NCI-H526 (cell line): ENCODE measurements at regions not wholly inside any gene's neighbourhood (a gene's known extent, or its start where the extent isn't known, plus 50 kb on each side); places are given as distances from the start of the nearest gene placed in this dataset.

Experiments used
- DNase-seq, 2 experiments: peaks; one replicate each; lab custom pipeline; 2025; lab: John Stamatoyannopoulos, UW

DNA sequence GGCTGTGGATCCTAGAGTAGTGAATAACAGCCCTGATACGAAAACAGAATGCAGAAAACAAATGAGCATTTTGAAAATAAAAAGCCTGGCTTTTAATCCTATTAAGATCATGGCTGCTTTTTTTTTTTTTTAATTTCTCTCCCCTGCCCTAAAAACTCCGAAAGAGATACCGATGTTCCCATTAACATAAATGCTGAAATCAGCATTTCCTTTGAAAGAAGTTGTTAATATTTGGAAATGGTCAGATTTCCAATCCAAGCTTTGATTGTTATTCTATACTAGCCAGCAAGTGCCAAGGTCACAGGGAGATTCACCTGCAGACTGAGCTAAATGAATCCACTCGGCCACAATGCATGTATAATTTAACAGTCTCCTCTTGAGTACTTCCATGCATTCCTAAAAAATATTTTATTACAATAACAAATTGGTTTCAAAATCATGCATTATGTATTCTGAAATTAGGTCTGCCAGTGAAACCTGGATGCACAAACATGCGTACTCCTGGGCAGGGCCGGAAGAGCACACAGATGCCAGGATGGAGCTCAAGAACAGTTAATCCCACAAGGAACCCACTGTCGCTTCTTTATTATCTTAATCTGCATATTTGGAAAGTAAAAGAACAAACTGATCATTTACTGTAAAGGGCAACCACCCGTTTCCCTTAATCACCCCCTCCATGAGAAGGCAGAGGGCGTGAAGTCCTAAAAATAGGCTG is 521.5 kb upstream of the ZFHX3 start:
- no peak for DNase-seq

DNA sequence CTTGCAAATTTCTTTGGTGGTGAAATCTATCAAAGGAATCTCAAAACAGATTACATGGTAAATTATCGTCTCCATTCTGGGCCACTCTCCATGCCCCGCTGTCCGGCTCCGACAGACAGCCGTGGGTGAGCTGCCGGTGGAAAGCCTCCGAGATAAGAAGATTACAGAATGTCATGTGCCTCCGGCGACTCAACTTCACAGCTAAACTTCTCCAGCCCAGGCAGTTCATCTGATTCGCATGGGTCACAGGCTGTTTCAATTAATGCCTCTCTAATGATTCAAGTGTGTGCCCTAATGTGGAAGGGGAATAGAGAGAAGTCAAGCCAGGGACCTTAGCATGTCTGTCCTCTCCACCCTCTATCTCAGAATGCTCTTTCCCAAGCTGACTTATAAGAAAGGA is 520.8 kb upstream of the ZFHX3 start:
- DNase-seq = no peak

DNA sequence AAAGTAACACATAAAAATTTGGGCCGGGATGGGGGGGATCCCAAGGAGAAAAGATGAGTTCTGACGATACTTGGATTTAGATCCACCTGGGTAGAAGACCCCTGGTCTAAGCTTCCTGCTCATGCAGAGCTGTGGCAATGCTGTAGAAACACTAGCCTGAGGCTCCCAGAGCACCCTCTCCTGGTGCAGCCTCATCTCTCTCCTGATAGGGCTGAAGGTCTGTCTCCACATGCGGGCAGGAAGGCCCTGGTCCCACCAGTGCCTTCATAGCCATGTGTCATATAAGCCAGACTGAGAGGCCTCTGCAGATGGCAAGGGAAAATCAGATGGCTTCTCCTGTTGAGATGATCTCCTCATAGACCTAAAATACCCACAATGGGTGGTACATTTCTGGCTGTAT is 518.0 kb upstream of the ZFHX3 start:
- no peak for DNase-seq

DNA sequence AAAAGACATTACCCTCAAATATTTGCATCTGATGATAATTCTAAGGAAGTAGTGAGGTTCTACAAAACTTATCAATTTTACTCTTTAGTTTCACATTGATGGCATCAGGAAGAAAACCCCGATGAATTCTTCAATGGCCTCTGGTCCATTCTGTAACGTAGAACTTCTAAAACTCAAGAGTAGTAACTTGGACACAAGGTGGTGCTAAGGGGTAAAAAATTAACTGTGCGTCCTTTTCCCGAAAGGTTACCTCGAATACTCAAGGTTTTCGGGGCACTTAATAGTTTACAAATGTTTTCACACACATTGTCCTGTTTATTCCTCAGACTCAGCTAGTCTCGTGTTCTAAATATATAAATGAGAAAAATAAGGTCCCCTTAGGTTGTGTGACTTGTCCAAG is 517.3 kb upstream of the ZFHX3 start:
- DNase-seq = peak; percentile 1 to 36

DNA sequence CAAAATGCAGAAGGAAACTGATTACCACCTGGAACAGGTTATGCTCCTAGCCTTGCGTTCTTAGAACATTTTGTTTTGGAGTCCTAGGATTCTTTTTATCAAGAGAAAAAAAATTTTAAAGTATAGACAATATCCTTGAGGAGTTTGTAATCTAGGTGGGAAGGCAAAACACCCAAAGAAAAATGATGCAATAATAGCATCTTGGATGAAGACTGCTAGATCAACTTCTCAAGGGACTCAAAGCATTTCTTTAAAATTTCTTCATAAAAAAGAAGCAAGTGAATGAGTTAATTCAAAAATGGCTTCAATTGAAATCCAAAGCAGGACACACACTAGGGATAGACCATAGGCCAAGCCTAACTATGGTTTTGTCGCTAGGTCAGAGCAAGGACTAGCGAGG is 515.8 kb upstream of the ZFHX3 start:
- no peak for DNase-seq

DNA sequence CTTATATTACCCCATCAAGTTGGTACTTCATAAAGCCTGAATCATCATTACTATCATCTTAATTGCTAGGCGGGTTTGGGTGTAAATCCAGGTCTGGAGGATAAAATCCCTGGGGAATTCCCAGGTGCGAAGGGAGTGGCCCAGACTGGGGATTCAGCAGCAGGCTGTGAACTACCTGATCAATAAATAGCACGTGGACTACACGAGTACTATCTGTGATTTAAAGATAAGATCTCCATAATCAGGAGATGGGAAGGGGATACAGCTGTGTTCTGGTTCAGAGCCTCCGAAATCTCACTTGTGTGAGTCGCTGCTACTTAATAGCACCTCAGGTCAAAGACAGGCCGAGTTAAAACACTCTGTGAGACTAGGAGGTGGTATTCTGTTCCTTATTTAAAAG is 512.6 kb upstream of the ZFHX3 start:
- no peak for DNase-seq

DNA sequence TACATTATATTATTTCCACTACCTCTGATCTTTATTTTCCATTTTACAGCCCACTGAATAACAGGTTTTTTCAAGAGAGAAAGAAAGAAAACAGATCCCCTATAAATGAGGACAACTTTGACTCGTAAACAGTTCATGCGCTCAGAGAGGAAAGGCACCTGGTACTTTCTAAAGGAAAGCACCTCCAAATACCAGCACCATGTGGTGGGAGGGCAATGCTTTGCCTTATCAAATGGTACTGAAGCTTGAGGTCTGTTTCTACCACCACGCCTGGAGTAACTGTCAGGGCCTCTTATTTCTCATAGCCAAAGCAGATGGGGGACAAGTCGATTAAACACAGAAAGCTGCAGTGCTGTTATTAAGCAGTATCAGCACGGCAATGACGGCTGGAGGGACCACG is 510.3 kb upstream of the ZFHX3 start:
- no peak for DNase-seq

DNA sequence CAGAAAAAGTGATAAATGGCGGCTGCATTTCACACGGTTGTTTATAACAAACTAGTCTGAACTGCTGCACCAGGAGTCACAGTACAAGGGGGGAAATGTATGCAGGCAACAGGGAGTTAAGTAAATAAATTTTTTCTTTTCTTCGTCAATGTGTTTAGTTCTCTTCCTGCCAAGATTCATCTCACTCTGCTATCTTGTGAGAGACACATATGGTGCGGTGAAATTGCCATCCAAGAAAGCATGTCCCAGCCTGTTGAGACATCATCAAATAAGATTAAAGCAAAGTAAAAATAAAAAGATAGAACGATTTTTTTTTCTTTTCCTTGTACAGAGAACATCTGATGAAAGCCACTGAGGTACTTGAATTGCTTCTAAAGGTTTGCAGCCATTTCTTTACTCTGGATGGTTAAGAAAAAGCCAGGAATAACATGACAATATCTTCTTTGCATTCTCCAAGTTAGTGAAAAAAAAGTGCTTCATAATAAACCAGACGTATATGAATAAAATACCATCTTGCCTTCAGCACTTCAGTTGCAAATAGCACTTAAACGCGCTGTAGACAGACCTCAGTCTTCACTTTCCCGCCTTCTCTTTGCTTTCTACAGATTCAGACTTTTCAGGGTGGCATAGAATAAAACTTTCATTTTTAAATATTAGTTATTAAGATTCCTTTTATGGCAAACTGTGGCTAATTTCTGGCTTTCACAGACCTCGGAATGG is 506.2 kb upstream of the ZFHX3 start:
- DNase-seq = no peak

DNA sequence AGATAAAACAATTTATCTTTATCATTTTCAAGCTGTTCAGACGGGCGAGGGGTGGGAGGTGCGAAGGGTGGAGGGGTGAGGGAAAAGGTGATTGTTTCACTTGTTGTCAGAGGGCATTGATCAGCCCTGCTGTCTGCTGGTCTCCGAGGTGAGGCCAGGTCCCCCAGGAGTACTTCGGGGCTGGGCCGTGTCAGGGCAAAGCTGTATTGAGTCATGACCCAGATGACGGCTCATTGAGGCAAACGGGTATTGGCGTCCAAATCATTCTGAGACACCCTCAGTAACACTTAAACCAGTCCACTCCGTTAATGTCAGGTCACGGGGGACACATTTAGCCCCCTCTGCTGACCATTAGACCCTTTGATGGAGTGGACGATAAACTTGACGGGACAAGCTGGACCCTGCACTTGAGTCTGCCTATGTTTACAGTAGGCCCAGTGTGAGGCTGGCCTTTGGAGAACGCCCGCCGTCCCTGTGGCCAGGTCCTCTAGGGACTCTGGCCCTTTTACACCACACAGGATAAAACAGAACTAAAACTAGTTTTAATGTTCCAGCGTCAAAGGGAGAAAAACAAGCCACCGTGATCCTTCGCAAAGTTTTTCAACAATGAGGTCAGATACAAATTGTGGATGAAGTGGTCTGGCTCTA is 502.2 kb upstream of the ZFHX3 start:
- no peak for DNase-seq

DNA sequence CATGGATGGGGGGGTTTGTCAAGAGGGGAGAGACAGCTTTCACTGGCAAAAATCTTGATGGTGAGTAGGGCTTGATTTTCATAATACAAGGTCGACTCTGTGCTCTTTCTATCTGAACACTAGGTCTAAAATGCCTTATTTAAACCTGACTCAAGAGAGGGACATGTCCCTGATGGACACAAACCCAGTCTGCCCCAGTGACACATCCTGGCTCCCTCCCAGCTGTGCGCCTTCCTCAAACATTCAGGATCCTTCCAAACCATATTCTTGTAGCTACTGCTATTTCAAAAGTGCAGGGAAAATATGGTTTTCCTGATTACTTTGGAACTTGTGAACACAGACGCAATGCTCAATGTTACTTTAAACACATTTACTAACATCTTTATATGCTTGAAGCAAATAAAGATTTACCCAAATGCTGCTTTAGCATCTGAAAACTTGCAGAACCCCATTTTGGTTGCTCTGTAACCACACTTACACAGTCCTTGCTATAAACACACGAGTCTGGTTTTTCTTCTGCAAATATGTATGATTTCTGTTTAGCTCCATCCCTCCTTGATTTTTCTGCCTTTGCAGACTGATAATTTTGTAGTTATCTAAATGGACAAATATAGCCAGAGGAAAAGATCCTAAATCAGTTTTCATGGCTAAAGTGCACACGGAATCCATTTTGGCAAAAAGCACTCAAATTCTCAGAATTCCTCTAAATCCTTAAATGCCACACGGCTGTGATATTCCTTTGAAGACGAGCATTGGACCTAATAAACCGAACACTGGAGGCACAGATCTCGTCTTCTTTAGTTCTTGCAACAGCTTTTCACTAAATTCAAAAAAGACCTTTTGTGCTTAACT is 499.9 kb upstream of the ZFHX3 start:
- DNase-seq = no peak

DNA sequence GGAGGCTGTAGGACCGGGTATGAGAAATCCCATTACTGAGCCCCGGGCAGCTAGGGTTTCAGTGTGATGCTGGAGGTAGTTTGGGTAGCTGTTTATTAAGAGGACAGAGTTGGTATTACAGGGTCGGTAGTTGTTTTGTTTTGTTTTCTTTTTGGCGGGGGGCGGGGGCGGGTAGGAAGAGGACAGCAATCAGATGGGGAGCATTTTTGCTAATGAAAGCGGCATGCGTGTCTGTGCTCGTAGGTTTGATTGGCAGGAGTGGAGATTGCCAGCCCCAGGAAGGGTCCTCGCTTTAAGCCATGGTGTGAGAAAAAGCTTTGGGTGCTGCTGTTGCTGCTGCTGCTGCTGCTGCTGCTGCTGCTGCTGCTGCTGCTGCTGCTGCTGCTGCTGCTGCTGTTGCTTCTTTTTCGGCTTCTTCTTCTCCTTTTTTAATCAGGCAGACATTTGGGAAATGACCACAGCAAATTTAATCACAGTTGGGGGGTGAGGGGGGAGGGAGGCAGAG is 498.5 kb upstream of the ZFHX3 start:
- no peak for DNase-seq

DNA sequence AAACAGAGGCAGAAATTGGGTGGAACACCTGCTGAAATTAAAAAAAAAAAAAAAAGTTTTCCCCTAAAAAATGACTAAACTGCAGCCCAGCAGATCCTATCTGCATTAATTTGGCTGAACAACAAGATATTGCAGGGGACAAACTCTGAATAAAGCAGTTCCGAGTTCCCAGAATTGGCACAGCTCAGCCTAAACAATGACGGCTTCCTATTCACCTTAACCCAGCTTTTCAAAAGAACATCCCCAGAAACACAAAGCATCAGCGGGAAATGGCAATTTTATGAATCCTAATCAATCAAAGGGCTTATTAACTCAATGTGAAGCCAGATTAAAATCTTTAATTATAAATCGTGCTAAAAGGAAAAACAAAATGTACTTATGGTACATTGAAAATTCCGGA is 497.8 kb upstream of the ZFHX3 start:
- DNase-seq = no peak

DNA sequence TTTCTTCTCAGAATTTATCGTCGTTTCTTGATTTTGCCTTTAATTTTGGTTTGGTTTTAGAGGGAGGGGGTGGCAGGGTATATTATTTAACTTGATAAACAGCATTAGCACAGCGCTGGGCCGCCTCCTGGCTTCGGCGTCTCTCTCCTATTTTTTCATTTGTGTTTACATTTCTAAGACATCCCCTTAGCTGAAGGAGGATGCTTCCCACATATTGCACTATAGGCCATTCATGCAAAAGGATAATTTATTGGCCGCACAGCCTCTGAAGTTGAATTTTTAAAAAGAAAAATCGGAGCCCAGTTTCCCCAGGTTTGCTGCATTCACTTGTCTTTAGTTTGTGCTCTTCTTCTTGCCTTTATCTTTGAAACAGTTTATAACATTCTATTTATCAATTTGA is 497.4 kb upstream of the ZFHX3 start:
- no peak for DNase-seq

DNA sequence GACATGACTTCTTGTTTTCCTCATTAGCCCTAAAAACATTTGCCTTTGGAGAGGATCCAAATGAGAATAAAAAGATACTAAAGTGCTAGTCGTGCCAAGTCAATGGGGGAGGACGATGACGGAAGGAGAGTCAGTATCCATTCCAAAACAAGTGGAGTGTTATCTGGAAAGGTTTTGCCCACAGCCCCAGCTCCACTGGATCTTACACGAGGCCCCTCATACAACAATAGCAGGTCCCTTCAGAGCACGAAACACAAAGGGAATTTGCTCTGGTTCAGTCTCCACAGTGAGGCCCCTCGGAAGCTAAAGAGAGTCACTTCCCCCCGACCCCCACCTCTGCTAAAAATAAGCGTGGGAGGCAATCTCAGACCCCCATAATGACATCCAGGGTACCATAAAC is 496.9 kb upstream of the ZFHX3 start:
- no peak for DNase-seq

DNA sequence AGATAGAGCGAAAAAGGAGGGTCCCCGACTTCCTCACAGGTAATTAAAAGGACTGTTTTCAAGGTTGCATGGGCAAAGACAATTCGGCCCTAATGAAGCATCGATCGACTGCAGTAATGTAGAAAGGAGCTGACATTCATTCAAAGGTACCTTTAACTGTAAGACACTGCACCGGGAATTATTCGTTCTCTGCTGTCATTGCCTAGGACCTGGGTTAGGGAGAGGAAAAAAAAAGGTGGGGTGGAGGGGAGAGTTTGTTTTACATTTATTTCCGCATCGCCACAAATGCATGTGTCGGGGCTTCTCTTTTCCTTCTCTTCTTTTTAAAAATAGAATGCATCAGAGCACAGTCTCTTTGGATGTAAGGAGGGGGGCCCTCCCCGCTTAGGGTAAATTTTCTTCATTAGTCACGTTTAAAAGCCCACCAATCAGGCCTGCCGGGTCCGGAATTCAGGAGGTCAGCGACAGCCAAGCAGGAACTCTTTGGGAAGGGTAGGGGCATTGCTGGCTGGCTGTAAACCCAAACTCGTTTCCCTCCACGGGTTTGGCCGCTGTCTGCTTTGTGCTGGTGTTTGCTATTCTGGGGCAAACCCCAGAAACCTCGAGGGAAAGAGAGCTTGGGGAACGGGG is 496.2 kb upstream of the ZFHX3 start:
- DNase-seq = no peak

DNA sequence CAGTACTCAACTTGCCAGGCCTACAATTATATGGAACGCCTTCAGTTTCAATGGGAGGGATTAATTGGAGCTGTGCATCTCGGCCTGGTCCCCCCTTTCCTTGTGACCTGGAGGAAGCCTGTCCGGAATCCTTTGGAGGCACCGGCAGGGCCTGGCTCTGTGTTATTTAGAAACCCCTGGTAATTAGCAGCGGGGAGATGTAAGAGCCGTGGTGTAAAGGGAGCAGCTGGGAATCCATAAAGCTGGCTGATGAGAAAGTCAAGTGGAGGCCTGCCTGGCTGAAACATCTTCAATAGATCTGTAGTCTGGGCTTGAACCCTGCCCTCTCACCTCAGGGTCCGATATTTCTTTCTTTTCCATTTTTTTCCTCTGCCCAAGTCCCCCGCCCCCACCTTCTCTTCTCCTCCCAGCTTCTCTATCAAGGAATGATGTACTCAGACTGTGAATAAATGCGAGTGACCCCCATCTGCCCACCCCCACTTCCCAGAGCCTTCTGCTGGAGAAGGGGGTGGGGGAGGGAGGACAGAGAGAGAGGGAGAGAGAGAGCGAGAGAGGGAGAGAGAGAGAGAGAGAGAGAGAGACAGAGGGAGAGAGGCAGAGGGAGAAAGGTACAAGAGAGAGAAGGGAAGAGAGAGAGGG is 495.5 kb upstream of the ZFHX3 start:
- DNase-seq = no peak

DNA sequence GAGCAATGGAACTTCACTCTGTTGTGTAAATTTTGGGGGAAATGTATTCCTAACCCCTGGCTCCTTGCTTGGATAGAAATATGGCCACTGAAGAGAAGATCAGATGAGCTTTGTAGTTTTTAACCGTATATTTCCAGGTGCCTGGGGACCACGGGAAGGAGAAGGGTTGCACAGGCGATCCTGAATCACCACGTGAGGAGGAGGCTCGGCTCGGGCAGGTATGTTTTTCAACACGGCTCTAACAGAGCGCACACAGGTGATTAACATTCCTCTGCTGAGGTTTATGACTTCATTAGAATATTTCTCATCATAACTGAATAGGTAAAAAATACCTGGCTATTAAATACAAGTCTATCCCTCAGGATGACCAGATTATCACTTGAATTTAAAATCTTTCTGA is 495.0 kb upstream of the ZFHX3 start:
- DNase-seq = no peak

DNA sequence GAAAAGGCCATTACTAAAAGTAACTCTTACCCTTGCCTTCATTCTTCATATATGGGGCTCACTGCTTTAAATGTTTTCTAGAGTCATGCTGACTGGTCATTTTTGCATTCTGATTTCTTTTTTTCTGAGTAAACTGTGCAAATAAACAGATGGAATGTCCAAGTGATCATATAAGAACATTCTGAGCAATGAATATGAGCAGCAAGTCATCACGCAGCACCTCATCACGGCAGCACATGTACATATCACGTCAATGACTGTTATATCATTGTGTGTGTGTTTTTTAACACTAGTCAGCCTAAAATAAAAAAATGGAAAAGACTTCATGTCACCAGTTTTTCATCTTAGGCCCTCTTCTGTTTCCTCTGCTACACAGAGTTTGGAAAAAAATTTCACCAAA is 490.0 kb upstream of the ZFHX3 start:
- no peak for DNase-seq

DNA sequence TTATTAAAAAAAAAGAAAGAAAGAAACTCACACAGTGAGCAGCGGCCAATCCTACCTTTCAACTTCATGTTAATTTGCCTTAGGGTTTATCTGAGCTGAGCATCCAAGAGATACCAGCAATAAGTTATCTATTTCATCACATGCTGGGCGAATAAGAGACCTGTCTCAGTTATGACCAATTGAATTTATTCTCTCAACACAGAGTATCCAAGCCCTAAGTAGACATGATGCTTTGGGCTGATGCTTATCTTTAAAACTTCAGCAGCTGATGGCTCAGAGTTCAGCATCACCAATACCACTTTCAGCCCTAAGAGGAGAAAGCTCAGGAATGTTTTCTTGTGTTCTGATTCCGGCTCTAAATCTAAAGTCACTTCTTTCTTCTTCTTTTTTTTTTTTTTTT is 489.0 kb upstream of the ZFHX3 start:
- DNase-seq = no peak

DNA sequence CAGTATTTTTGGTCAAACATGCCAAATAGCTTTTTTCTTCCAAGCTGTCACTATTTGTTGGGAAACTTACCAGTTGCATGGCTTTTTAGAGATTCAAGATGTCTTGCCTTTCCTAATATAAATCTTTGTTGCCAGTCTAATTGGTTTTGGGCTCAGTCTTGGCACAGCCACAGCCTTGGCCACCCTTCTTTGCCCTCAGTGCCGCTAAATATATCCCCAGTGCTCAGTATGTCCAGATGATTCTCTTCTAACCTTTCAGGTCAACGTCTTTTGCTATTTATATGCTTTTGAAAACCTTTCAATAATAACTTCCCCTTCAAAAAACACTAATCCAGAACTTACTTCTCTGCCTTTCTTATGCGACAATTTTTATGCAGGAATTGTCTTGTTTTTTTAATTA is 483.1 kb upstream of the ZFHX3 start:
- no peak for DNase-seq

DNA sequence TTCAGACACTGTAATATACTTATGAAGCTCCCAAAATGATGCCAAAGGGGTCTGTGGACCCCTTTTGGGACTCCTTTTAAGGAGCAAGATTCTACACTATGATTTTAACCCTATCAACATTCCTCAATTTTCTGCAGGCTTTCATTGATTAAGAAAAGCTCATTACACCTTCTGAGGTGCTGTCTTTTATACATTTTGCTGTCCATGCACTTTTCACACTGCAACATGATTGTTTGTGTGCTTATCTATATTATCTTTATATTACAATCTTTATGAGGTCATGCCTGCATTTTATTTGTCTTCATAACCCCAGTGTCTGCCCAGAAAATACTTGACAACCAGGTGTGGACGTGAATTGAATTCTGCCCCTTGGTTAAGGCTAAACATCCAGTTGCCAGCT is 482.6 kb upstream of the ZFHX3 start:
- no peak for DNase-seq
